ENCODE measurements at regions not wholly inside any gene's neighbourhood (a gene's known extent, or its start where the extent isn't known, plus 50 kb on each side); places are given as distances from the start of the nearest gene placed in this dataset.
"Not testable (repeated sequence)": the region's sequence is repeated elsewhere in the genome, so short reads cannot be mapped to it uniquely, and the experiment has no call there.

DNA sequence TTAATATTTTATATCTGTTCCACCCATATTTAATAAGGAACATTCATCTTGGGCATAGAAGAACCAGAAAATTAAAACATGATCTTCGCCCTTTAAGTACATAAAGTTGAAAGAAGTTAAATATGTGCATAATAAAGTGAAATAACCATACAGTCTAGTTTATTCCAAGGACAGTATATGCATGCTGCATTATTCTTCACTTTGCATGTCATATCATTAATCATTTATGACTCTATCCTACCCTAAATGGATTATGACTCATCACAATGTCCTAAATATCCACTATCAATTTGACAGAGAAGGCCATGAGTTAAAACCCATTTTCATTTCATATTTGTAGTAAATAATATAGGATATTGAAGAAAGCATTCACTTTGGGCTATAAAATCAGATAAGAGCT lies 576.5 kb upstream of the GNPDA2 start:
- Mint-ChIP-seq H3K36me3 (no peaks in the 10 kb centered on the region), H3K27me3 (no peaks in the 10 kb centered on the region), H3K4me1 (no peaks in the 10 kb centered on the region), H3K4me3 (no peak overlapping the region), H3K27ac (no peak overlapping the region), H3K9me3 (peaks cover 0 to 2% of the 10 kb centered on the region in 2 donors)
- DNase-seq, result no peak
- no peak for ATAC-seq (replicated peaks)

GRCh38 chr4:45294464-45294863 lies 568.1 kb upstream of the GNPDA2 start:
- no peaks in the 10 kb centered on the region for H3K4me1 Mint-ChIP-seq
- no peak for ATAC-seq (replicated peaks)
- no peaks in the 10 kb centered on the region for H3K27me3 Mint-ChIP-seq
- no peak overlapping the region for H3K27ac Mint-ChIP-seq
- H3K36me3 Mint-ChIP-seq, result no peaks in the 10 kb centered on the region
- no peak overlapping the region for H3K4me3 Mint-ChIP-seq
- no peak for DNase-seq
- peaks cover 10 to 13% of the 10 kb centered on the region in 2 donors for H3K9me3 Mint-ChIP-seq

DNA sequence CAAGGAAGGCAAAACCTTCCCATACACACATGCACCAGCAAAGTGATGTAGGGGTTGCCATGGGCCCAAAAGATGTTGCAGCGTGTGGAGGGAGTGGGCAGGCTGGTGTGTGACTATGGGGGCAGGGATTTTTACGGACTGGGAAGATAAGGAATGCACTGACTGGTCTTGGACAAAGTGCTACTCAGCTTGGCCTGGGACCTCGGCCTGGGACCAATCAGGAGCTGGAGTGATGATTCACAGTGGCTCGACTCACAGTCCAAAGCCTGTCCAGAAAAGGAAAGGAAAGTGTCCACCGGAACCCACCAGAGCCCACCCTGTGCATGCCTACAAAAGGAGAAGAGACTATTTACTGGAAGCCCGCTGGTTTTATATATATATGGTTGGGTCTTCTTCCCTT lies 567.0 kb upstream of the GNPDA2 start:
- no peaks in the 10 kb centered on the region for H3K36me3 Mint-ChIP-seq
- DNase-seq (no peak), ATAC-seq (replicated peaks) (no peak)
- no peak overlapping the region for H3K4me3 Mint-ChIP-seq
- no peak overlapping the region for H3K27ac Mint-ChIP-seq
- no peaks in the 10 kb centered on the region for H3K27me3 Mint-ChIP-seq
- no peaks in the 10 kb centered on the region for H3K4me1 Mint-ChIP-seq
- peaks cover 10 to 13% of the 10 kb centered on the region in 2 donors for H3K9me3 Mint-ChIP-seq

GRCh38 chr4:45292844-45293243 lies 566.5 kb upstream of the GNPDA2 start:
- Mint-ChIP-seq H3K9me3 (peaks cover 10 to 13% of the 10 kb centered on the region in 2 donors), H3K4me1 (no peaks in the 10 kb centered on the region), H3K4me3 (no peak overlapping the region), H3K36me3 (no peaks in the 10 kb centered on the region), H3K27me3 (no peaks in the 10 kb centered on the region), H3K27ac (no peak overlapping the region)
- no peak for DNase-seq
- ATAC-seq (replicated peaks), result no peak

DNA sequence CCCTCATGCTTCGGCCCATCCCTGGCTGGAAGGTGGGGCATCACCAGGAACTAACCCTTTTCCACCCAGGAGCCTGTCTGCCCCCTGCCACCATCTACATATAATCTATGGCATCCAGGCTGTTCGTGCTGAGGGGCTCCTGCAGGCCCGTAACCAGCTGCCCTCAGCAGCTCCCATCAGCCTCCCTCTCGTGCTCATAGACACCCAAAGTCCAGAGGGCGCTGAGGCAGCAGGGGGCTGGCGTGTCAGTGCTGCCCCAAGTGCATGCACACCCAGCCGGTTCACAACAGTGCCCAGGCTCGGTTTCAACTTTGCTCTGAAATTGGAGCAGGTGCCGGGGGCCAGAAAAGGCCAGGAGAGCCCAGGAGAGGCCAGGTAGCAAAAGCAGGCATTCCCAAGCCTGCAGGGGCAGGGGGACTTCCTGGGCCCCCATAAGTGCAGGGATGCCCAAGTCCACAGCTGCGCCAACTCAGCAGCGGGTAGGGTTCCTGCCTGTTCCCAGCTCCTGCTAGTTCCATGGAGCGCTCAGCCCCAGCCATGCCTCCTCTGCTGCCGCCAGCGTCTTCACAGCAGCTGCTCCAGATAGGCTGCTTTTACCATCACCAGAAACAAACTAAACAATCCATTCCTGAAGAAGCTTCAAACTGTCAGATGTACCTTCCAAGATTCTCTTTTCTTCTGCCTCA lies 558.2 kb upstream of the GNPDA2 start:
- Mint-ChIP-seq H3K36me3 (no peaks in the 10 kb centered on the region), H3K4me1 (no peaks in the 10 kb centered on the region), H3K27me3 (no peaks in the 10 kb centered on the region), H3K4me3 (no peak overlapping the region), H3K27ac (no peak overlapping the region), H3K9me3 (peaks cover 0 to 4% of the 10 kb centered on the region in 2 donors)
- no peak for DNase-seq
- no peak for ATAC-seq (replicated peaks)

GRCh38 chr4:45283352-45283751 lies 557.0 kb upstream of the GNPDA2 start:
- Mint-ChIP-seq H3K9me3 (peaks cover 0 to 4% of the 10 kb centered on the region in 2 donors), H3K36me3 (no peaks in the 10 kb centered on the region), H3K4me1 (no peaks in the 10 kb centered on the region), H3K27ac (no peak overlapping the region), H3K4me3 (no peak overlapping the region), H3K27me3 (no peaks in the 10 kb centered on the region)
- DNase-seq (no peak), ATAC-seq (replicated peaks) (peak in 1 of 2 donors; percentile 19)

- H3K27me3 Mint-ChIP-seq, result no peaks in the 10 kb centered on the region
- no peaks in the 10 kb centered on the region for H3K36me3 Mint-ChIP-seq
- peaks cover 0 to 1% of the 10 kb centered on the region in 2 donors for H3K9me3 Mint-ChIP-seq
- H3K4me1 Mint-ChIP-seq, result no peaks in the 10 kb centered on the region
- no peak overlapping the region for H3K27ac Mint-ChIP-seq
- DNase-seq, result no peak
- no peak overlapping the region for H3K4me3 Mint-ChIP-seq
- no peak for ATAC-seq (replicated peaks)
Measured at GRCh38 chr4:45280121-45280520, 553.8 kb upstream of the GNPDA2 start.

- peaks cover 2 to 3% of the 10 kb centered on the region in 2 donors for H3K9me3 Mint-ChIP-seq
- no peaks in the 10 kb centered on the region for H3K27me3 Mint-ChIP-seq
- H3K36me3 Mint-ChIP-seq, result no peaks in the 10 kb centered on the region
- no peak overlapping the region for H3K4me3 Mint-ChIP-seq
- H3K27ac Mint-ChIP-seq, result no peak overlapping the region
- ATAC-seq (replicated peaks), result no peak
- no peaks in the 10 kb centered on the region for H3K4me1 Mint-ChIP-seq
- no peak for DNase-seq
Measured at GRCh38 chr4:45275862-45276261, 549.5 kb upstream of the GNPDA2 start.

GRCh38 chr4:45248106-45248505 lies 521.8 kb upstream of the GNPDA2 start:
- not testable (repeated sequence) for H3K4me3 Mint-ChIP-seq; H3K27me3 Mint-ChIP-seq; H3K27ac Mint-ChIP-seq; H3K4me1 Mint-ChIP-seq; ATAC-seq (replicated peaks); DNase-seq; H3K36me3 Mint-ChIP-seq; H3K9me3 Mint-ChIP-seq

GRCh38 chr4:45241976-45242375 lies 515.6 kb upstream of the GNPDA2 start:
- DNase-seq (no peak), ATAC-seq (replicated peaks) (no peak)
- Mint-ChIP-seq H3K27ac (no peak overlapping the region), H3K9me3 (no peaks in the 10 kb centered on the region), H3K36me3 (no peaks in the 10 kb centered on the region), H3K27me3 (no peaks in the 10 kb centered on the region), H3K4me1 (no peaks in the 10 kb centered on the region), H3K4me3 (no peak overlapping the region)

- H3K9me3 Mint-ChIP-seq, result peaks cover 5 to 7% of the 10 kb centered on the region in 2 donors
- DNase-seq (no peak), ATAC-seq (replicated peaks) (no peak)
- H3K27ac Mint-ChIP-seq, result no peak overlapping the region
- no peaks in the 10 kb centered on the region for H3K27me3 Mint-ChIP-seq
- H3K4me3 Mint-ChIP-seq, result no peak overlapping the region
- H3K36me3 Mint-ChIP-seq, result no peaks in the 10 kb centered on the region
- no peaks in the 10 kb centered on the region for H3K4me1 Mint-ChIP-seq
Measured at GRCh38 chr4:45229206-45229605, 502.9 kb upstream of the GNPDA2 start.

- Mint-ChIP-seq H3K27ac (no peak overlapping the region), H3K36me3 (no peaks in the 10 kb centered on the region), H3K9me3 (no peaks in the 10 kb centered on the region), H3K4me3 (no peak overlapping the region), H3K27me3 (no peaks in the 10 kb centered on the region), H3K4me1 (no peaks in the 10 kb centered on the region)
- ATAC-seq (replicated peaks) (no peak), DNase-seq (no peak)
Measured at GRCh38 chr4:45215976-45216542, 489.7 kb upstream of the GNPDA2 start.

DNA sequence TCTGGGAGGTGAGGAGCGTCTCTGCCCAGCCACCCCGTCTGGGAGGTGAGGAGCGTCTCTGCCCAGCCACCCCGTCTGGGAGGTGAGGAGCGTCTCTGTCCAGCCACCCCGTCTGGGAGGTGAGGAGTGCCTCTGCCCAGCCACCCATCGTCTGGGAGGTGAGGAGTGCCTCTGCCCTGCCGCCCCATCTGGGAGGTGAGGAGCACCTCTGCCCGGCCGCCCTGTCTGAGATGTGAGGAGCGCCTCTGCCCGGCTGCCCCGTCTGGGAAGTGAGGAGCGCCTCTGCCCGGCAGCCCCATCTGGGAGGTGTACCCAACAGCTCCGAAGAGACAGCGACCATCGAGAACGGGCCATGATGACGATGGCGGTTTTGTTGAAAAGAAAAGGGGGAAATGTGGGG lies 482.1 kb upstream of the GNPDA2 start:
- H3K27me3 Mint-ChIP-seq; H3K27ac Mint-ChIP-seq; ATAC-seq (replicated peaks); H3K4me3 Mint-ChIP-seq; H3K36me3 Mint-ChIP-seq; H3K4me1 Mint-ChIP-seq; DNase-seq; H3K9me3 Mint-ChIP-seq: not testable (repeated sequence)

DNA sequence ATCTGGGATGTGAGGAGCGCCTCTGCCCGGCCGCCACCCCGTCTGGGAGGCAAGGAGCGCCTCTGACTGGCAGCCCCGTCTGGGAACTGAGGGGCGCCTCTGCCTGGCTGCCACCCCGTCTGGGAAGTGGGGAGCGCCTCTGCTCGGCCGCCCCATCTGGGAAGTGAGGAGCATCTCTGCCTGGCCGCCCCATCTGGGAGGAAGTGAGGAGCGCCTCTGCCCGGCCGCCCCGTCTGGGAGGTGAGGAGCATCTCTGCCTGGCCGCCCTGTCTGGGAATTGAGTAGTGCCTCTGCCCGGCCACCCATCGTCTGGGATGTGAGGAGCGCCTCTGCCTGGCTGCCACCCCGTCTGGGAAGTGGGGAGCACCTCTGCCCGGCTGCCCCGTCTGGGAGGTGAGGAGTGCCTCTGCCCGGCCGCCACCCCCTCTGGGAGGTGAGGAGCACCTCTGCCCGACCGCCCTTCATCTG lies 481.5 kb upstream of the GNPDA2 start:
- H3K36me3 Mint-ChIP-seq; H3K9me3 Mint-ChIP-seq; H3K4me3 Mint-ChIP-seq; DNase-seq; H3K4me1 Mint-ChIP-seq; H3K27ac Mint-ChIP-seq; H3K27me3 Mint-ChIP-seq; ATAC-seq (replicated peaks): not testable (repeated sequence)

DNA sequence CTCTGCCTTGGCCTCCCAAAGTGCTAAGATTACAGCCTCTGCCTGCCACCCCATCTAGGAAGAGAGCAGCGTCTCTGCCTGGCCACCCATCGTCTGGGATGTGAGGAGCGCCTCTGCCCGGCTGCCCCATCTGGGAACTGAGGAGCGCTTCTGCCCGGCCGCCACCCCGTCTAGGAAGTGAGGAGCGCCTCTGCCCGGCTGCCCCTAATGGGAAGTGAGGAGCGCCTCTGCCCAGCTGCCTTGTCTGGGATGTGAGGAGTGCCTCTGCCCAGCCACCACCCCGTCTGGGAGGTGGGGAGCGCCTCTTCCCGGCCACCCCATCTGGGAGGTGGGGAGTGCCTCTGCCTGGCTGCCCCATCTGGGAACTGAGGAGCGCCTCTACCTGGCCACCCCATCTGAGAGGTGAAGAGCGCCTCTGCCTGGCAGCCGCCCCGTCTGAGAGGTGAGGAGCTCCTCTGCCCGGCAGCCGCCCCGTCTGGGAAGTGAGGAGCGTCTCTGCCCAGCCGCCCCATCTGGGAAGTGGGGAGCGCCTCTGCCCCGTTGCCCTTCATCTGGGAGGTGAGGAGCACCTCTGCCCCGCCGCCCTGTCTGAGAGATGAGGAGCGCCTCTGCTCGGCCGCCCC lies 481.0 kb upstream of the GNPDA2 start:
- not testable (repeated sequence) for H3K9me3 Mint-ChIP-seq; H3K27me3 Mint-ChIP-seq; DNase-seq; H3K36me3 Mint-ChIP-seq; H3K4me3 Mint-ChIP-seq; ATAC-seq (replicated peaks); H3K4me1 Mint-ChIP-seq; H3K27ac Mint-ChIP-seq
